K562 (cell line): ENCODE measurements at regions not wholly inside any gene's neighbourhood (a gene's known extent, or its start where the extent isn't known, plus 50 kb on each side); places are given as distances from the start of the nearest gene placed in this dataset.

Source experiments
- CHD1 ChIP-seq: fragments of 200-600 bp; sonication (generic); IDR thresholded peaks from one replicate; pipeline ENCODE4 v1.6.1; 2012; ENCODE audit warnings: mild to moderate bottlenecking, moderate library complexity, low read length, inconsistent platforms
- CTCF ChIP-seq, 3 experiments: IDR thresholded peaks in 2 of 3; conservative IDR thresholded peaks in 1 of 3; 2 replicates each; pipeline ENCODE4 v1.5.1; 2011 to 2012; ENCODE audit warnings: low read length in 3 of 3, mild to moderate bottlenecking in 3 of 3, control low read depth in 2 of 3, improper control_type of control experiment in 1 of 3, inconsistent platforms in 1 of 3, low read depth in 1 of 3, mixed read lengths in 1 of 3, moderate library complexity in 1 of 3; ENCODE audit not compliant: insufficient read depth in 2 of 3
- MLLT1 ChIP-seq, 2 experiments: fragments of 450-650 bp; IDR thresholded peaks; 2 replicates each; pipeline ENCODE4 v1.6.1; 2016
- SETDB1 ChIP-seq: IDR thresholded peaks from one replicate; pipeline ENCODE4 v1.6.1; 2012; ENCODE audit warnings: low read length, control low read depth, inconsistent platforms

DNA sequence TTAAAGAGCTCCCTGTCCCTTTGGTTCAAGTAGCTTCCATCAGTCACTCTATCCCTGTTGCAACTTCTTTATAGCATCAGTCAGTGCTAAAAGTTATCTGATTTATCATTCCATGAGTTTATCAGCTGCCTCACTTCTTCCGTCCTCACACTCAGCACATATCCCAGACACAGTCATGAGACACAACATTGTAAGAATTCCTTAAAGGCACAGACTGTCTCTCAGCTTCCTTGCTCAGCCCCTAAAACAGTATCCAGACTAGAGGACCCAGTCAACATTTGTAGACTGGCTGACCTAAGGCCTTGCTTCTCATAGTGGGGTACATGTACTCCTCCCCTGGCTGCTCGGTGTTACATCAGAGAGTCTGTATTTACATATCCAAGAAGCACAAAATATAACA lies 164.9 kb upstream of the ADGRL2 start:
- TF ChIP-seq CHD1: no peak
- TF ChIP-seq SETDB1: no peak
- TF ChIP-seq MLLT1 (IDR thresholded peaks at IDR 0.05): no peak
- no peak for TF ChIP-seq CTCF (IDR thresholded peaks at IDR 0.05 in 2 of 3, conservative IDR thresholded peaks at IDR 0.05 in 1 of 3; ENCODE audit: insufficient read depth in 2 of 3, low read depth in 1 of 3, low read length in 3 of 3)
